PC-9 (cell line): ENCODE measurements at regions not wholly inside any gene's neighbourhood (a gene's known extent, or its start where the extent isn't known, plus 50 kb on each side); places are given as distances from the start of the nearest gene placed in this dataset.
"Not testable (repeated sequence)": the region's sequence is repeated elsewhere in the genome, so short reads cannot be mapped to it uniquely, and the experiment has no call there.

ENCODE experiments used
- EZH2 ChIP-seq: fragments of 200-600 bp; sonication (generic); IDR thresholded peaks from 2 replicates; pipeline ENCODE4 v1.8.0; 2017; ENCODE audit warnings: antibody characterized with exemption, low read depth
- TF ChIP-seq, protein P1 (sequence below): fragments of 200-600 bp; sonication (generic); conservative IDR thresholded peaks from 2 replicates; pipeline ENCODE4 v1.6.1; 2017; ENCODE audit warnings: mixed run types, antibody characterized with exemption, mild to moderate bottlenecking, moderate library complexity

DNA sequence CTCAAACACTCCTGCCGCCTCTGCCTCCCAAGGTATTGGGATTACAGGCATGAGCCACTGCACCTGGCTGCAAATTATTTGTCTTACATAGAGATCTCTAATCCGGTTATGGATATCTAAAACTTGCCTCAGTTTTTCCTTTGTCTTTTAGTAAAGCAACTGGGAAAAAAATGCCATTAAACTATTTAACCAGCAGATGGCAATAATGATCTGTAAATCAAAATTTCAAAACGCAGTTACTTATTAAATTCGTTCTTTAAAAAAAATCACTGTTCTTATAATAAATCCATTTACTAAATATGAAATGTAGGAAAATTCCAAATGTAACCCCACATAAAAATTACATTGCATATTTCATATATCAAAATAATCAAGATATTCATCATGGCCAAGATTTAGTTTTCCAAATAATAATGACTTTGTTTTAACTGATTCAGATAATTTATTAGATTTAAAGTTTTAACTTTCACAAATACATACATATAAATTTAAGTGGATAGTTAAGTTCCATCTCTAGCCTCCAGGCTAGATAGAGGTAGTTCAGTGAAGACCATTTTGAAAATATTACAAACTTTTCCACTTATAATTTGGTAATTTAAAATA lies 125.8 kb downstream of the KBTBD2 start:
- TF ChIP-seq, protein P1, sequence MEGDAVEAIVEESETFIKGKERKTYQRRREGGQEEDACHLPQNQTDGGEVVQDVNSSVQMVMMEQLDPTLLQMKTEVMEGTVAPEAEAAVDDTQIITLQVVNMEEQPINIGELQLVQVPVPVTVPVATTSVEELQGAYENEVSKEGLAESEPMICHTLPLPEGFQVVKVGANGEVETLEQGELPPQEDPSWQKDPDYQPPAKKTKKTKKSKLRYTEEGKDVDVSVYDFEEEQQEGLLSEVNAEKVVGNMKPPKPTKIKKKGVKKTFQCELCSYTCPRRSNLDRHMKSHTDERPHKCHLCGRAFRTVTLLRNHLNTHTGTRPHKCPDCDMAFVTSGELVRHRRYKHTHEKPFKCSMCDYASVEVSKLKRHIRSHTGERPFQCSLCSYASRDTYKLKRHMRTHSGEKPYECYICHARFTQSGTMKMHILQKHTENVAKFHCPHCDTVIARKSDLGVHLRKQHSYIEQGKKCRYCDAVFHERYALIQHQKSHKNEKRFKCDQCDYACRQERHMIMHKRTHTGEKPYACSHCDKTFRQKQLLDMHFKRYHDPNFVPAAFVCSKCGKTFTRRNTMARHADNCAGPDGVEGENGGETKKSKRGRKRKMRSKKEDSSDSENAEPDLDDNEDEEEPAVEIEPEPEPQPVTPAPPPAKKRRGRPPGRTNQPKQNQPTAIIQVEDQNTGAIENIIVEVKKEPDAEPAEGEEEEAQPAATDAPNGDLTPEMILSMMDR, result peak; percentile 80
- TF ChIP-seq EZH2, result not testable (repeated sequence)
